Fibroblast of skin of left biceps (primary cell): ENCODE measurements at regions not wholly inside any gene's neighbourhood (a gene's known extent, or its start where the extent isn't known, plus 50 kb on each side); places are given as distances from the start of the nearest gene placed in this dataset.

Source experiments
- DNase-seq, 2 experiments: peaks; one replicate each; pipeline ENCODE4 v3.0.0-alpha.2; 2013; ENCODE audit warnings: low read depth in 2 of 2

DNA sequence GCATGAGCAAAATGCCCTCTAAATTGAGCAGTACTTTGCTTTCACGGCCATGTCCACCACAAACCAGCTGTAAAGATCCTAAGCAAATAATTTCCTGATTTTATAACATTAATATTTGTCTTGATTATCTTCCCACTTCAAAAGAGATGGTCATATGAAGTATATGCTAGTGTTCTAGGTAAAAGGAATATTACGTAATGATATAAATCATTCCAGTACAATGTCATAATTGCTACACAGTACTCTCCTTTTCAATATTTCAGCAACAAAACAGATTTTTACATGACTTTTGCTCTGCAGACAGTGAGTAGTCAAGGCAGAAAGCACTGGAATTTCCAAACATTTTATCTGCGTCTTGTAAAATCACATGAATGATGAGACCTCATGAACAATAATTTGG lies 572.8 kb upstream of the FRG1 start:
- no peak for DNase-seq

DNA sequence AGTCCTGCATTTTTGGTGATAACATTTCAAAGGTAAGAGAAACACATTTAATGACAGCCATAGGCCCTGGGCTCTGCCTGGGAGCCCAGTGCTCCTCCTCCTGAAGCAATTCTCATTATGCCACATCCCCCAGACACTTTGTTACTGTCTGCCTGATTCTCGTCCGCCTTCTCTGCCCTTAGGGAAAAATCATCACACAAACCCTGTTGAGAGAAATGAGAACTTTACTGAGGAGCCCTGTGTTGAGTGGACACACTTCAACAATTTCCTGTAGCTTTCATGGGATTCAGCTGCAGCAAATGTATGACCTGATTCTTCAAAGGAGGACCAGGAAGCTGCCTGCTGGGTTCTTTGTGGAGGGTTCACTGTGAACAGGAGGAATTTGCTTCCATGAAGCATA lies 566.5 kb upstream of the FRG1 start:
- no peak for DNase-seq

DNA sequence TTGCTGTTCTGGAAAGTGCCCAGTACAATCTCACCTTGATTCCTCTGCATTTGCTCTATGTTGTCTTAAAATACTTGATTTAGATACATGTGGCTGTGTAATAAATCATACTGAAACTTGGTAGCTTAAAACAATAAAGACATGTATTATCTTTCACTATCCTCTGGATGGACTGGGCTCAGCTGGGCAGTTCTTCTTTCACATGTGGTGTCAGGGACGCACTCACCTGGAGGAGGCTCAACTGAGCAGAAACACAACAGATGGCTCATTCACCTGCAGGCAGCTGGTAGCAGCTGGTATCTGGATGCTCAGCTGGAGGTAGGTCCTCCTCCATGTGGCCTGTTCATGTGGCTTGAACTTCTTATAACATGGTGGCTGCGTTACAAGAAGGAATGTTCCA lies 563.8 kb upstream of the FRG1 start:
- DNase-seq = no peak

DNA sequence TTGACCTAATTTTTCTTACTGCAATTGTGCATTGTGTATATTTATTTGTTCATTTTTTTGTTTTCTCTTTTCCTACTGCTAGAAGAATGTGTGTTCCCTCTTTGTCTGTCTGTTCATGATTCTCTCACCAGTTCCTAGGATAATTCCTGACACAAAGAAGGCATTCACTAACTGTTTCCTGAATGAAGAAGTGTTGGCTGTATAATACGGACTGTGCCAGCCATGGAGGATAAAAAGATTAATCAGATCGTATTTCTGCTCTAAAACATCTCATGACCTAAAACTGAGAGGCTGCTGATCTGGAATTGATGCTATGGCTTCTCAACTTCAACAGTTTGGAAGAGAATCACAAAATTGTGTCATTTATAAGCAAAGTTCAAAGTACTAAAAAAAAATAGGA lies 563.1 kb upstream of the FRG1 start:
- DNase-seq = no peak

DNA sequence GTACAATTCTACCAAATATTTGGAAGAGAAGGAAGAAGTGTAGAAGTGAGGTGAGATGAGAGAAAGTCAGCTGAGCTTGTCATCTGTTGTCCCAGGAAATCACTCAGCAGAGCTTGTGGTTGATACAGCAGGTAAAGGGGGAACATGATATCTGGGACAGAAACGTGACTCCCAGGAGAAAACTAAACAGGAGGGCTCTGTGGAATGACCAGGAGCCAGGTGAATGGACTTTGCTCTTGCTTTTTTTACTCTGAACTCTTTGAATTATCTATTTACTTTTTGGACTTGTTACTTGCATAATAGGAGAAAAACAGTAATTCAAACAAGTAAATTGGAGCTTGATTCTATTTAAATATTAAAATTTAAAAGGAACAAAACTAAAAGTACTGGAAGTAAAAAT lies 555.6 kb upstream of the FRG1 start:
- no peak for DNase-seq

DNA sequence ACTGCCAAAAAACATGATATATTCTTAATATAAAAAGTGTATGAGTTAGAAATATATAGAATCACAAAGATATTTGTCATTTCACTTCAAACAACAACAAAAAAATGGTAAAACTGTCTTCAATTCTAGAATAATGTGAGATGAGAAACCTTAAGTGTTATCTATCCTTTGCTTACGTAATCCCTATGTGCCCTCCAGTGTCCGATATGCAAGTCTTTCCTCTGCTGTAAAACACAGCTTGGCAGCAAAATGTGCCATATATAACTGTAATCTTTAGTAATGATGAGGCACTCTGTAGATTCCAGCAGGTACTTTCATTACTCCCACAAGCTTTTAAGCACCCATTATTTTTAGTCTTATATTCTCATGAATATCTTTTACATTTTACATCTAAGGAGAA lies 555.1 kb upstream of the FRG1 start:
- no peak for DNase-seq

DNA sequence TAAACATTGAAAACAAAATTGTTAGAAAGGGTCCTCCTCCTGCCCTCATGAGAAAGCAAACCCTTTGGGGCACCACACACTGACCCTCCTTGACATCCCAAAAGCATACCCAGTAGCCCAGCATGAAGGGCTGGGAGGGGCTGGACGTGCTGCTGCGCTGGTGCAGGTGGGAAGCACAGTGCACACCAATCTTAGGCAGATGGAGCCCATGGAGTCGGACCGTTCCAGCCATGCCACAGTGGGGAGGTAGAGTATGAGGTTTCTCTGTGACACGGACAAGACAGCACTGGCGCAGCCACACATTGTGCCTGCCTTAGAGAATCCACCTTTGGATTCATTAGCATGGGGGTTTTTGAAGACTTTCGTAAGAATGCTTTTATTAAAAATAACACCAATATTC lies 544.2 kb upstream of the FRG1 start:
- no peak for DNase-seq

DNA sequence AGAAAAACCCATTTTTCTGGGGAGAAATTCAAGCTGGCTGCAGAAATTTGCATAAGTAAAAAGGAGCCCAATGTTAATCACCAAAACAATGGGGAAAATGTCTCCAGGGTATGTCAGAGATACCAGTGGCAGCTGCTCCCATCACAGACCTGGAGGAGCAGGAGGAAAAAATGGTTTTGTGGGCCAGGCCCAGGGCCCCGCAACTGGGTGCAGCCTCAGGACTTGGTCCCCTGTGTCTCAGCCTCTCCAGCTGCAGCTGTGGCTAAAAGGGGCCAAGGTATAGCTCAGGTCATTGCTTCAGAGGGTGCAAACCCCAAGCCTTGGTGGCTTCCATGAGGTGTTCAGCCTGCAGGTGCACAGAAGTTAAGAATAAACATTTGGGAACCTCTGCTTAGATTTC lies 536.4 kb upstream of the FRG1 start:
- no peak for DNase-seq

DNA sequence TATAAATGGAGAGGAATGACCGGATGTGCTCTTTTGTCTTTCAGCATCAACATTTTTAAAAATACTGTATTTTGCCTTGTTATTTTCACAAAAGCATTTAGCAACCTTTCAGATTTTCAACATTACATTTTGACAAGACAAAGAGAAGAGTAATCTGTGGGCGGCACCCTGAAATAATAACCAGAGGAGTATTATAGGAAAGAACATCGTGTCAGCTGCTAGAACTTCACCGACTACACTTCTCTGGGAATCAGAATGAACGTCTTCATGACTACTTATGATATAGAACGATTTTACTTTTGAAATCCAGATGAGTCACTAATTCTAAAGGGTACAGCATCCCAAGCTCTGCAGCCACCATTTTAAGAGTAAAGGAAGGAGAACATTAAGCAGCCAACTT lies 531.5 kb upstream of the FRG1 start:
- no peak for DNase-seq

DNA sequence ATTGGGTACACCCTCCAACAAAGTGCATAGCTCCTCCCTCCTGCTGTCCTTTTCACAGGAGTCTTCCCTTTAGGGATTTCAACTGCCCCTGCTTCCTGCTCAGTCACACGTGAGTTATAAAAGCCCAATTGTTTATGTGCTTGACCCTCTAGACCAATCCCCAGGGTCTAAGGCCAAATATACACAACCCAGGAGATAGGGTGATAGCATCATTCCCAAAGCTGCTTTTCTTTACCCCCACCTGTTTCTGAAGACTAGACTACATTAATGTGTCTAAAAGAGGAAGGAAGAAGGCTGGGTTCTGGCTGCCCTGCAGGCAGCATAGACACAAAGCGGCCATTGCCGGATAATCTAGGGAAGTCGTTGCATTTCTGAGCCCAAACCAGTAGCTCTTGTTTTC lies 526.7 kb upstream of the FRG1 start:
- DNase-seq = no peak

DNA sequence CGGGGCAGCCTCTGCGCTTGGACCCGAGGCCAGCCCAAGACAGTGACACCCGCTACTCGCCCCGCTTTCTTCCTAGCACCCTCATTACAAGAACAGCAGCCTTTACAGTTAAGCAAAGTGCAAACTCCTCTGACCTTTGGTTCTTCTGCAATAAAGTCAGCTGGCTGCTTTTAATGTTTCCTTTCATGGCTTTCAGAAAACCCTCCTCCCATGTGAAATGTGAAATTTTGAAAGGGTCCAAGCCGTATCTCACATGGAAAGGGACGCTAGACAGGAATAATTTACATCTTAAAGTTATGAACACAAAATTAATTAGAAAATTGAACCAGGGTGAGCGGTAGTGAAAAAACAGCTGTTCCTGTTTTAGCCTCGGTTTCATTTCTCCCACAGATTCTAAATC lies 520.1 kb upstream of the FRG1 start:
- DNase-seq = no peak

DNA sequence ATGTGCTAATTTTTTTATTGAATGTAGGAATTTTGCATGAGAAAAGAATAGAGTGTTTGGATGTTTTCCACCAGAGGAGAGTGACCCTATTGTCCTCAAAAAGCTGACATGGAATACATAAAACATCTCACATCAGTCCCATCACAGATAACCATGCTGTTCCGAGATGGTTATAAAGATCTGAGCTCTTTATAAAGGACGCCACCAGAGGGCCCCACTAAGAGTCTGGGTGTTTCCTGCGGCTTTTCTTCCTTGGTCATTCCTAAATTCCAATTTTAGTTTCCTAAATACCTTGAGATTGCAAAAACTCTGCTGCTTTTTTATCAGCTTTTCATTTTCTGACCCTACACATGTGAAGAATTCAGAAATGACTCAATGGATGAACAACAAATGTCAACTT lies 504.5 kb upstream of the FRG1 start:
- no peak for DNase-seq

DNA sequence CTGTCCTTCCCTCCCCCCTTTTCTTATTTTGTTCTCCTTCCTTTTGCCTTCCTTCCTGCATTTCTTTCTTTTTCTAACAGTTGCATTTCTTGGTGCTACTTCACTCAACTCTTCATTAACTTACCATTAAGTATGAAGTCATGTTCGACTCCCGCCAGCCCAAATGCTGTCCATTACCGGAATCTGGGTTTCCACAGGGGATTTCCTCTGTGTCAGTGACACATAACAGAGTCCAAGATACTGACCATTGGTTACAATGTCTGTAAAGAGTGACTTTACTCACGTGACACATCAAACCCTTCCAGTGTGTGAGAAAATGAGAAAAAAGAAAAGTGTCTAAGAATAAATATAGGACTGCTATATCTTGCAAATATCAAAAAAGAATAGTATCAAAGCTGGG lies 500.0 kb upstream of the FRG1 start:
- no peak for DNase-seq

DNA sequence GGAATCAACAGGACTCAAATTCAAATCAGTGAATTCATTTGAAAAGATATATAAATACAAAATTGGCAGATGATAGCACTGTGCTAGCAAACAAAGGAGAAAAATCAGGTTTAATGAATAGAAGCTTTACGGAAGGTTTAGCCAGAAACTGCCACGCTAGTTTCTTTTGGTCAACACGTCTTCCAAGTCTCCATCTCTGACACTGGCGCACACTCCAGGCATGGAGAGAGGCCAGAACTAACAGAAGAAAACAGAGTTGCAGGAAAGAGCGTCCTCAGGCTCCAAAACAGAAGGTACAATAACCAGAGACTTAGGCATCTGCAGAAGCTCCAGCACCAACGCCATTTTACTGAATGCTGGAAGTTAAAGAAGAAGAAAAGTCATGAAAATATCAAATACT lies 497.3 kb upstream of the FRG1 start:
- DNase-seq = no peak

DNA sequence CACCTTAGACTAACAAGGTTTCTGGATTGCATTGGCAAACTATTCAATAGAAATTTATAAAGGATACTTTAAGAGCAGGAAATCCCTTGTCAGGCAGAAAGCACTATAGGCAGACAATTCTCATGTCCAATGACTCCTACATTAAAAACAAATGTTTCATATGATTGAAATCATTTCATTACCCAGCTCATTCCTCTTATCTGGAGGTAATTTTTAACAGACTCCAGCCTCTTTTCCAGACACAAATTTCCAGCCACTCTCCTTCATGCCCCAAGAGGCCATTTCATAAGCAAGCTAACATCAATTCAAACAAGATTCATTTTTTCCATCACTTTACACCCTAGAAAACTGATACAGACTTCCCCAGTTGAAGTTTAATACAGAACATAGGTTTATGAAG lies 495.1 kb upstream of the FRG1 start:
- DNase-seq = no peak

DNA sequence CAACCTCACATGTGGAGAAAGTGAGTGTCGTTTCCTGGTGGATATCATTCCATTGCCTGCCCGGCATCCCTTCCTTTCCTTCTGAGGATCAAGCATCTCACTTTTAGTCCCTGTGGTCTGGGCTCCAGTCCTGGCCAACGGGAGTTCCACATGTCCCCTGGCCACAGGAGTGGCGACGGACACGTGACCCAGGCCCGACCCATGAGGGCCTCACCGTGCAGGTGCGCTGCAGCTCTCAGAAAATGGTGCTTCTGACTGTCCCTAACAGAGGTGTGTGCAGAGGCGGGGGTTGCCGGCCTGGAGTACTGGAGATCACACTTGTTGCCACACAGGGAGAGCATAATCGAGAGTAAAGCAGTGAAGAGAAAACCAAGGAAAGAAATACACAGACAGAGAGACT lies 476.9 kb upstream of the FRG1 start:
- DNase-seq = no peak

DNA sequence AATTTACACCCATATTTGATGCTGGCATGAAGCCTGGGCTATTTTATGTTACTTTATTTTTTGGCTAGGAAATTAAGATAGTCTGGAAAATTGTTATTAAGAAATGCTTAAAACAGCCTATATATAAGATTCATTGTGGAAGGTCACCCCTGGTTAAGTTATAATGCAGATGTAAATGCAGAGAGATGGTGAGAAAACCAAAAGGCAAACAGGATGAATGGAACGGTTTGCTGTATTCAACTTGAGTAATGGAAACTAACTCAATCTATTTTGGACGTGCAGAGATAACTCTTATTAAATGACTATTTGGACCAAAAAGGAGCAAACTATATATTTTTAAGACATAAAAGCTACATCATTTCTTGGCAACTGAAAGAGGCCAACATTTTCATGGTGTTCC lies 446.3 kb upstream of the FRG1 start:
- no peak for DNase-seq

DNA sequence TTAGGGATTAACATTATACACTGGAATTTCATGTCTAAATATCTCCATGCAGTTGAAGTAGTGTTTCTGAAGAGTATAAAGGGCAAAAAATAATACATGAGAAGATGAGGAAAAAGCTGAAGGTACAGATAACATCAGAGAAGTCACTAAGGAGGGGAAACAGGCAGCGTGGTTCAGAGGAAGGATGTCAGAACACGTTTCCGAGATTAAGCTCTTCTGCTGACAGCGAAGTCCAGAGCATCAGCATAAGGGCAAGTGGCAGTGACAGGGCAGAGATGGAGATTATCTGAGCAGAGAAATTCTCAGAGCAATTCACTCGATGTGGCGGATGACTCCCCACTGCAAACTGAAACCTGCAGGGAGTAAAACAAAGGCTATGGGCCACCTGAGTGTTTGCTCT lies 443.2 kb upstream of the FRG1 start:
- DNase-seq = no peak

DNA sequence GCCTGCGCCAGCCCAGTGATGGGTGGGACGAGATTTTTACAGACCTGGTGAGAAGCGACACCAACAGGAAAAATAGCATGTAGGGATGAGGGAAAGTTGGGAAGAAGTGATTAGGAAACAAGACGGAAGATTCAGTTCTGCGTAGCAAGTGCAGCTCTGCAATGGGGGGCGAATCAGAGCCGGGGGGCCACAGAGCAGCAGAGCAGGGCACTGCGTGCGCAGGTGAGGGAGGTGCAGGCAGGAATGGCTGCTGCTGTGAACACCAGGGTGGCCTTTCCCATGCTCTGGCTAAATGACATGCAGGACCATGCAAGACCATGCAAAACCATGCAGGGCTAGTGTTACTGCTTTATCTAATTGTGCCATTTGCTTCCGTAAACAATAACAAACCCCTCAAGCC lies 442.7 kb upstream of the FRG1 start:
- DNase-seq = no peak

DNA sequence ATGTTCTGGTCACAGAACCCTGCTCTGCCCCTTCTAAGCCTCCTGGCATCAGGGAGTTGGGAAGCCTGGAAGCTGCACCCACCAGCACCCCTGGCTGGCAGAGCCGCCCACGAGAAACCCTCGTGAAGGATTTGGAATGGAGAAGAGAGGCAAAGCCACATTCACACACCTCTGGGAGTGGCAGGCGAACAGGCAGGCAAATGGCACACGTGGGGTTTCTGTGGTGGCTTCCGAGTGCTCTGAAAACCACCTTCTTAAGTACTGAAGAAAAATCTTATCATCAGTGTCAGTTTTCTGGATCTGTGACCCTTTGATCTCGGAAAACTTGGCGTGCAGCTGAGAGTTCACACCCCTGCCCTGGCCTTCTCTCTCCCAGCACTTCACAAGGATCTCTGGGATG lies 442.2 kb upstream of the FRG1 start:
- DNase-seq = no peak

DNA sequence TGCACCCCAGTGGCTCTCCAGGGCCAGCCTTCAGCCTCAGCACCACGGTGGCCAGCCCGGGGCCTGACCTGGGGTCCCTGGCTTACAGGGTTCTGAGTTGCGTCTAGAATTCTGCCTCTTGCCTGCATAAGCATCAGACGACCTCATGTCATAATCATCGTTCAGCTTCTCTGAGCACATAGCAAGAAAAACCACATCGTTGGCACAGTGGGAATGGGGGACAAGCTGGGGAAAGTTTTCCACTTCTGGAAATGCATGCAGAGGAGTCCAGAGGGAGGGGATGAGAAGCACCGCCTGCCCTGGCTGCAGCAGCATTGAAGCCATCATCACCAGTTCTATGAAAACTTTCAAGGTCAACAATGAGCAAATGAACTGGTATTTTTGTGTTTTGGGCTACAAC lies 441.0 kb upstream of the FRG1 start:
- no peak for DNase-seq

DNA sequence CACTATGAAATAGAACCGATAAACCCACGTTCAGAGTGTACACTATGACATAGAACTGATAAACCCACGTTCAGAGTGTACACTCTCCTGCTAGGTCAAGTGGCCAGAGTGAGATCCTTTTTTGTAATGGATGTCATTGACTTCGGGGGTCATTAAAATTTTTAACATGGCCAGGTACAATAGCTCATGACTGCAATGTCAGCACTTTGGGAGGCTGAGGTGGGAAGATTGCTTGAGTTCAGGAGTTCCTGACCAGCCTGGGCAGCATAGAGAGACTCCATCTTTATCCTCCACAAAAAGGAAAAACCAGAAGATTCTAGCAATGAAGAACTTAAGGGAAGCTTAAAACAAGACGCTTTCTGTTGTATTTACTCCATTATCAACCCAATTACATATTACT lies 439.7 kb upstream of the FRG1 start:
- no peak for DNase-seq

DNA sequence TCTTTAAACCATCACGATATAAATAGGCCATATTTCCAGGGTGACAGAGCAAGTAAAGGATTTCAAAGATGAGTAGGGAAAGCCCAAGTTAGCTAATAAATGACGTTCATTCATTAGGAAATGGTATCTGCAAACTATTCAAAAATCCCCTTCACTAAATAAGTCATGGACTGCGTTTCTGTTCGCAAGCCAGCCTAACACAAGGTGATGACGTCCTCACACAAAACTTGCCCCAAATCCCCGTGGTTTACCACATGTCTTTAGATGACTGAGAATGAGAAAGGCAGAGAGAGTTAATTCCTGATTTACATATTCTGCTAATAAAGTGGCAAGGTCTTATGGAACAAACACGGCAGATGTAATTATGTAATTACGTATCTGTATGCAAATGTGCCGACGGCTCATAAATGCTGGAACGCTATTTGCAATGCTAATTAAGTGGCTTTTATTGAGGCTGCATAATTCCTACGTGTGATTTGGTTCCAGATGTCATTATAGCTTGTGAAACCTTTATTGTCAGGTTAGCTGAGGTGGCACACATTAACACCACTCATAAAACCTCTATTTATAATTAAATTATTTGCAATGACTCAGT lies 437.7 kb upstream of the FRG1 start:
- DNase-seq = no peak

DNA sequence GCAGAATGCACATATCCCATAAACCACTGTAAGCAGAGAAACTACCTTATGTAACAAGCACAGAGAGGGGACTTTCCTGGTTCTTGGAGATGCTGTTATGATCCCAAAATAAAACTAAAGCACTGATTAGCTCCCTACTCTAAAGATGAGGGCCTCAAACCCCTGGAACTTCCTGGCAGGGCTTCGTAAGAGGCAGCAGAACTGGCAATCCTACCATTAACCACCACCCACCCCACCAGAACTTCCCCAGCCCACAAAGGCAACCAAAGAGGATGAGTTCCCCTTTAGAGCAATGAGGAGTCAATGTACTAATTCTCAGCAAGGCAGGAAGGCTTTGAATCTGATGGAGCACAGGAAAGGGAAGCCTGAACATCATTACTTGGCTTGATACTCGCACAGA lies 436.5 kb upstream of the FRG1 start:
- no peak for DNase-seq

DNA sequence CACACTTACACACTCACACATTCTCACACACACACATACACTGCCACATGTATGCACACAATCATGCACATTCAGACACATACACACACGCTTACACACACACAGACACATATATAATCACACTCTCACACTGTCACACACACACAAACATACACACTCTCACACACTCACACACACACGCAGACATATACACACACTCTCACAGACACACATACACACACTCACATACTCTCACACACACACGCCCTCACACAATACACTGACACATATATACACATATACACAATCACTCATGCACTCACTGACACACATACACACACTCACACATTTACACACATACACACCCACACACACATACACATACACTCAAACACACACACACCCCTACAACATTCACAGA lies 435.3 kb upstream of the FRG1 start:
- DNase-seq = no peak
